Kidney (tissue), 13 donors: ENCODE measurements at regions not wholly inside any gene's neighbourhood (a gene's known extent, or its start where the extent isn't known, plus 50 kb on each side); places are given as distances from the start of the nearest gene placed in this dataset.

Source experiments
- DNase-seq, 5 donors: peaks; one replicate each; pipeline ENCODE4 v3.0.0-alpha.2; 2013 to 2020
- FAIRE-seq: peaks from 2 replicates; lab custom pipeline; 2012; peaks lifted over from hg19 to GRCh38; lab: Jason Lieb, UNC
- H3K27ac ChIP-seq, 2 donors: one replicate each; pipeline ENCODE4 v1.7.0; 2013; ENCODE audit warnings: low read depth in 2 of 2, low read length in 2 of 2, inconsistent platforms in 1 of 2
- H3K27me3 ChIP-seq: one replicate; pipeline ENCODE4 v1.7.1; 2013; ENCODE audit warnings: low read length, inconsistent platforms; ENCODE audit not compliant: control insufficient read depth, insufficient read depth
- H3K36me3 ChIP-seq, 3 donors: one replicate each; pipeline versions ENCODE4 v1.7.0 to v1.7.1; 2013; ENCODE audit warnings: low read length in 3 of 3, control low read depth in 1 of 3, inconsistent platforms in 1 of 3; ENCODE audit not compliant: insufficient read depth in 3 of 3, control insufficient read depth in 2 of 3
- H3K4me1 ChIP-seq, 3 donors: one replicate each; pipeline versions ENCODE4 v1.7.0 to v1.7.1; 2013; ENCODE audit warnings: low read length in 3 of 3, inconsistent platforms in 1 of 3, low read depth in 1 of 3; ENCODE audit not compliant: control insufficient read depth in 2 of 3, insufficient read depth in 2 of 3
- H3K4me3 ChIP-seq, 3 donors: one replicate each; pipeline versions ENCODE4 v1.7.0 to v1.8.1; 2013; ENCODE audit warnings: low read length in 3 of 3, control low read depth in 1 of 3, inconsistent platforms in 1 of 3
- H3K9ac ChIP-seq, 3 donors: one replicate each; pipeline versions ENCODE4 v1.7.0 to v1.7.1; 2013; ENCODE audit warnings: low read length in 3 of 3, control low read depth in 1 of 3, inconsistent platforms in 1 of 3
- H3K9me3 ChIP-seq, 3 donors: one replicate each; pipeline versions ENCODE4 v1.7.0 to v1.7.1; 2013; ENCODE audit warnings: low read length in 3 of 3, control low read depth in 1 of 3, inconsistent platforms in 1 of 3; ENCODE audit not compliant: control insufficient read depth in 2 of 3, insufficient read depth in 1 of 3
- CTCF ChIP-seq: IDR thresholded peaks from 3 replicates; pipeline ENCODE4 v1.5.1; 2012; ENCODE audit warnings: mild to moderate bottlenecking, moderate library complexity, borderline replicate concordance; ENCODE audit not compliant: insufficient read depth; ENCODE audit errors: extremely low read depth
- intact Hi-C: fragments of 100-400 bp; cut with DNase I; formaldehyde crosslinking; loops from one replicate; pipeline ENCODE4 v1.11.1; 2022
- donor health status: control.
- donor health status: control.
- donor health status: control.
- donor health status: control.
- donor health status: control.
- donor health status: DM: yes; HTN: yes; CAD: no.
- donor health status: Normal renal cell carcinoma (clear cell type).

GRCh38 chr10:4337563-4337962 lies 488.4 kb upstream of the AKR1E2 start:
- DNase-seq (no peak), FAIRE-seq (no peak)
- no peak for TF ChIP-seq CTCF
- no peaks in the 10 kb centered on the region for H3K27me3 ChIP-seq
- intact Hi-C loops = no loop called here
- H3K9ac ChIP-seq = no peak overlapping the region
- no peaks in the 10 kb centered on the region for H3K9me3 ChIP-seq
- no peaks in the 10 kb centered on the region for H3K4me1 ChIP-seq
- H3K27ac ChIP-seq = no peak overlapping the region
- no peaks in the 10 kb centered on the region for H3K36me3 ChIP-seq
- H3K4me3 ChIP-seq = no peak overlapping the region

- Histone ChIP-seq H3K27ac (no peak overlapping the region), H3K36me3 (no peaks in the 10 kb centered on the region), H3K4me3 (no peak overlapping the region), H3K9ac (no peak overlapping the region), H3K9me3 (no peaks in the 10 kb centered on the region), H3K4me1 (no peaks in the 10 kb centered on the region), H3K27me3 (no peaks in the 10 kb centered on the region)
- FAIRE-seq = no peak
- DNase-seq = no peak
- intact Hi-C loops = no loop called here
- TF ChIP-seq CTCF = no peak
Observed at GRCh38 chr10:4334871-4335270, 491.1 kb upstream of the AKR1E2 start.

GRCh38 chr10:4334015-4334414 lies 492.0 kb upstream of the AKR1E2 start:
- no peak overlapping the region for H3K4me3 ChIP-seq
- TF ChIP-seq CTCF = no peak
- H3K9ac ChIP-seq = no peak overlapping the region
- H3K27me3 ChIP-seq = no peaks in the 10 kb centered on the region
- no peaks in the 10 kb centered on the region for H3K4me1 ChIP-seq
- FAIRE-seq (no peak), DNase-seq (no peak)
- intact Hi-C loops = no loop called here
- no peak overlapping the region for H3K27ac ChIP-seq
- no peaks in the 10 kb centered on the region for H3K36me3 ChIP-seq
- no peaks in the 10 kb centered on the region for H3K9me3 ChIP-seq

GRCh38 chr10:4333459-4333894 lies 492.5 kb upstream of the AKR1E2 start:
- DNase-seq = no peak

More at GRCh38 chr10:4333459-4333894, 492.5 kb upstream of the AKR1E2 start:
- no peak for FAIRE-seq
- intact Hi-C loops = no loop called here
- Histone ChIP-seq H3K9me3 (no peaks in the 10 kb centered on the region), H3K4me3 (no peak overlapping the region), H3K9ac (no peak overlapping the region), H3K4me1 (no peaks in the 10 kb centered on the region), H3K36me3 (no peaks in the 10 kb centered on the region), H3K27ac (no peak overlapping the region), H3K27me3 (no peaks in the 10 kb centered on the region)
- TF ChIP-seq CTCF = no peak
